ENCODE measurements at regions not wholly inside any gene's neighbourhood (a gene's known extent, or its start where the extent isn't known, plus 50 kb on each side); places are given as distances from the start of the nearest gene placed in this dataset.
"Not testable (repeated sequence)": the region's sequence is repeated elsewhere in the genome, so short reads cannot be mapped to it uniquely, and the experiment has no call there.

DNA sequence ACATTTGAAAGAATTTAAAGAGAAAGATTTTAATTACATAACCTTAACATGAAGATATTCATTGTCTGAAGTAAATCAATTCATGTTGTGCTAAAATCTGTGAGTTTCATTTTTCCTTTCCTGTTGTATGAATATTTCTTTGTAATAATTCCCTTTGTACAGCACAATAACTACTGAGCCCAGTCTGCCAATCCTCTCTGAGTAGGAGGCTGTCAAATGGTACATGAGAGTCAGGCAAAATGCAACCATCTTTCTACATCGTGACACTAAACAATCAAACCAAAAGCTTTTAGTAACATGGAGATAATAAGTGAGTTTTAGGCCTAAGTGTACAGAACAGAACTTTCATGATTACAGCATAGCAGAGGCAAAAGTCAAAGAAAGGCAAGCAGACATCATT, 165.5 kb downstream of the PLPPR4 start:
- Histone ChIP-seq H3K27ac (no peak overlapping the region), H3K9me3 (no peaks in the 10 kb centered on the region), H3K4me1 (no peaks in the 10 kb centered on the region), H3K36me3 (no peaks in the 10 kb centered on the region), H3K4me3 (replicated peaks in 1 of 3) (no peak overlapping the region), H3K27me3 (no peaks in the 10 kb centered on the region)
- DNase-seq, result no peak
- intact Hi-C loops (cut with DNase I), result no loop called here
- 76 to 95% methylated on average over 1 of the region's 1 CpG for WGBS, 2 donors
- no peak for TF ChIP-seq POLR2A (IDR thresholded peaks at IDR 0.05)
- TF ChIP-seq, protein P1, sequence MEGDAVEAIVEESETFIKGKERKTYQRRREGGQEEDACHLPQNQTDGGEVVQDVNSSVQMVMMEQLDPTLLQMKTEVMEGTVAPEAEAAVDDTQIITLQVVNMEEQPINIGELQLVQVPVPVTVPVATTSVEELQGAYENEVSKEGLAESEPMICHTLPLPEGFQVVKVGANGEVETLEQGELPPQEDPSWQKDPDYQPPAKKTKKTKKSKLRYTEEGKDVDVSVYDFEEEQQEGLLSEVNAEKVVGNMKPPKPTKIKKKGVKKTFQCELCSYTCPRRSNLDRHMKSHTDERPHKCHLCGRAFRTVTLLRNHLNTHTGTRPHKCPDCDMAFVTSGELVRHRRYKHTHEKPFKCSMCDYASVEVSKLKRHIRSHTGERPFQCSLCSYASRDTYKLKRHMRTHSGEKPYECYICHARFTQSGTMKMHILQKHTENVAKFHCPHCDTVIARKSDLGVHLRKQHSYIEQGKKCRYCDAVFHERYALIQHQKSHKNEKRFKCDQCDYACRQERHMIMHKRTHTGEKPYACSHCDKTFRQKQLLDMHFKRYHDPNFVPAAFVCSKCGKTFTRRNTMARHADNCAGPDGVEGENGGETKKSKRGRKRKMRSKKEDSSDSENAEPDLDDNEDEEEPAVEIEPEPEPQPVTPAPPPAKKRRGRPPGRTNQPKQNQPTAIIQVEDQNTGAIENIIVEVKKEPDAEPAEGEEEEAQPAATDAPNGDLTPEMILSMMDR (IDR thresholded peaks at IDR 0.05), result no peak

- WGBS, 2 donors, result 83 to 89% methylated on average over 4 of the region's 4 CpGs
- intact Hi-C loops (cut with DNase I), result no loop called here
- no peaks in the 10 kb centered on the region for H3K27me3 ChIP-seq
- no peak for TF ChIP-seq POLR2A (IDR thresholded peaks at IDR 0.05)
- TF ChIP-seq, protein P1 (IDR thresholded peaks at IDR 0.05), result no peak
- H3K4me3 ChIP-seq (replicated peaks in 1 of 3), result no peak overlapping the region
- H3K36me3 ChIP-seq, result no peaks in the 10 kb centered on the region
- no peak for DNase-seq
- no peak overlapping the region for H3K27ac ChIP-seq
- H3K9me3 ChIP-seq, result no peaks in the 10 kb centered on the region
- H3K4me1 ChIP-seq, result no peaks in the 10 kb centered on the region
Observed at GRCh38 chr1:99438656-99439230, 174.5 kb downstream of the PLPPR4 start.

DNA sequence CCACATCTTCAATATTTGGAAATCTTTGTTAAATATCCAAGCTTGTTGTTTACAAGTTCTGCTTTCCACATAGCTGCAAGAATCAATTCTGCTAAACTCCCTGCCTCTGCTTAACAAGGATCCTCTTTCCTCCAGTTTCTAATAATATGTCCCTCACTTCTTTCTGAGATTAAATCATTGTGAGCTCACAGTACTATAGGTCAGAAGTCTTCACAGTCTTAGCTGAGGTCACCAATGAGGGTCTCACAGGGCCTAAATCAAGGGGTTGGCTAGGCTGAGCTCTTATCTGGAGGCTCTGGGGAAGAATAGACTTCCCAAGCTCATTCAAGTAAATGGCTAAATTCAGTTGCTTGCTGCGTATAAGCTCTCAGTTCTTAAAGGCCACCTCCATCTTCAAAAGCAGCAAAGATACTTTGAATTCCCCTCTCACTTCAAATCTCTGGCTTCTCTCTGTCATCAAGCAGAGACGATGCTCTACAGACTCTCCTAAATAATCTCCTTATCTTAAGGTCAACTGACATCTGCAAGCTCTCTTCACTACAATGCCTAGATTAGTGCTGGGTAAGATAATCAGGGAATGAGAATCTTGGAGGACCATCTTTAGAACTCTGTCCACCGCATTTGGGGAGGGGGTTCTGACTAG, 175.3 kb downstream of the PLPPR4 start:
- intact Hi-C loops (cut with DNase I), result no loop called here
- TF ChIP-seq, protein P1 (IDR thresholded peaks at IDR 0.05), result no peak
- no peak for TF ChIP-seq POLR2A (IDR thresholded peaks at IDR 0.05)
- H3K36me3 ChIP-seq, result no peaks in the 10 kb centered on the region
- WGBS, 2 donors, result 48 to 51% methylated on average over 3 of the region's 3 CpGs
- H3K4me3 ChIP-seq (replicated peaks in 1 of 3), result no peak overlapping the region
- H3K9me3 ChIP-seq, result no peaks in the 10 kb centered on the region
- no peak overlapping the region for H3K27ac ChIP-seq
- H3K4me1 ChIP-seq, result no peaks in the 10 kb centered on the region
- H3K27me3 ChIP-seq, result no peaks in the 10 kb centered on the region
- DNase-seq, result no peak

DNA sequence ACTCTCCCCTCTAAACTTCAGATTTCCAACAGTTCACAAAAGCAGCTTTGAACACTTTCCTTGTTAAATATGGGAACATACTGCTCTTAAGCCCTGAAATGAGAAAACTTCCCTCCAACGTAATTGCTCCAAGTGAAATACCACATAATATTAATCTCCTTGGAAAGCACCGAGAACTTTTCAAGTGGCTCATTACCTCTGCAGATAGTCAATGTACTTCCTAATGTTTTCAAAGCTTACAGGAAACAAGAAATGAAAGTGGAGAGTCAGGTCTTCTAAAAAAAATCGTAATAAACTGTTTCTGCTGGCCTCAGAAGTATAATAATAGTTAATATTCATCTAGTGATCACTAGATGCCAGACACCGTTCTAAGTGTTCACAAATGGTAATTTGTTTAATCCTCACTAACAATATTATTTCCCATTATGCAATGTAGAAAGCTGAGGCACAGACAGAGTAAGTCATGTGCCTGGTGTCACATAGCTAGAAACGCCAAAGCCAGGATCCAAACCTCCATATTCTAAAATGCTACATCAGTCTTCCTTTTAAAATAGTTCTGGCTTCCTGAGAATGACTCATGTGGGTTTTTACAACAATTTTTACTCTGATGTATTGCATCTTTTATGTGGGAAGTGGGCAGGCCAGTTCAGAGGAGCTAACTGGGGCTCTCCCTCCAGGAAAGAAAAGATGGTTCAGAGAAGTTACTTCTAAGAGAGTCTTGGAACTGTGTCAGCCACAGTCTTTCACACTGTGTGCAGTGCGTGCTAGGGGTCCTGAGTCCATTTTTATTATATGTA, 177.2 kb downstream of the PLPPR4 start:
- Histone ChIP-seq H3K36me3 (no peaks in the 10 kb centered on the region), H3K27me3 (no peaks in the 10 kb centered on the region), H3K9me3 (no peaks in the 10 kb centered on the region), H3K4me3 (replicated peaks in 1 of 3) (no peak overlapping the region), H3K4me1 (no peaks in the 10 kb centered on the region), H3K27ac (no peak overlapping the region)
- TF ChIP-seq POLR2A (IDR thresholded peaks at IDR 0.05), result no peak
- TF ChIP-seq, protein P1 (IDR thresholded peaks at IDR 0.05), result no peak
- DNase-seq, result no peak
- intact Hi-C loops (cut with DNase I), result no loop called here
- WGBS, 2 donors, result 55 to 63% methylated on average over 6 of the region's 6 CpGs

DNA sequence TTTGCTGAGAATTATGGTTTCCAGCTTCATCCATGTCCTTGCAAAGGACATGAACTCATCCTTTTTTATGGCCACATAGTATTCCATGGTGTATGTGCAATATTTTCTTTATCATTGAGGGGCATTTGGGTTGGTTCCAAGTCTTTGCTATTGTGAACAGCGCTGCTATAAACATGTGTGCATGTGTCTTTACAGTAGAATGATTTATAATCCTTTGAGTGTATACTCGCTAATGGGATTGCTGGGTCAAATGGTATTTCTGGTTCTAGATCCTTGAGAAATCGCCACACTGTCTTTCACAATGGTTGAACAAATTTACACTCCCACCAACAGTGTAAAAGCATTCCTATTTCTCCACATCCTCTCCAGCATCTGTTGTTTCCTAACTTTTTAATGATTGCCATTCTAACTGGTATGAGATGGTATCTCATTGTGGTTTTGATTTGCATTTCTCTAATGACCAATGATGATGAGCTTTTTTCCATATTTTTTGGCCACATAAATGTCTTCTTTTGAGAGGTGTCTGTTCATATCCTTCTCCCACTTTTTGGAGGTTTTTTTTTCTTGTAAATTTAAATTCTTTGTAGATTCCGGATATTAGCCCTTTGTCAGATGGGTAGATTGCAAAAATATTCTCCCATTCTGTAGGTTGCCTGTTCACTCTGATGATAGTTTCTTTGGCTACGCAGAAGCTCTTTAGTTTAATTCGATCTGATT, 180.1 kb downstream of the PLPPR4 start:
- 90 to 91% methylated on average over 6 of the region's 6 CpGs for WGBS, 2 donors
- H3K36me3 ChIP-seq; H3K27me3 ChIP-seq; H3K4me1 ChIP-seq; DNase-seq; intact Hi-C loops (cut with DNase I); H3K4me3 ChIP-seq (replicated peaks in 1 of 3); H3K27ac ChIP-seq; H3K9me3 ChIP-seq: not testable (repeated sequence)

Data from thyroid gland (tissue), 4 donors.